HEK293T (cell line): ENCODE measurements at regions not wholly inside any gene's neighbourhood (a gene's known extent, or its start where the extent isn't known, plus 50 kb on each side); places are given as distances from the start of the nearest gene placed in this dataset.

ENCODE experiments used
- CTCF ChIA-PET: fragments of 350-600 bp; formaldehyde crosslinking; extraction: SDS; loops from one replicate; lab custom pipeline; 2021; ENCODE audit warnings: antibody characterized with exemption, inconsistent platforms; lab: Yijun Ruan, JAX
- POLR2A ChIA-PET: fragments of 350-600 bp; formaldehyde crosslinking; extraction: SDS; loops from one replicate; lab custom pipeline; 2020; ENCODE audit warnings: antibody characterized with exemption, inconsistent platforms; lab: Yijun Ruan, JAX
- DNase-seq: peaks from one replicate; pipeline ENCODE4 v3.0.0; 2012; ENCODE audit warnings: mixed read lengths; ENCODE audit errors: extremely low spot score
- ARNT ChIP-seq: fragments of 450-650 bp; IDR thresholded peaks from 2 replicates; pipeline ENCODE4 v1.6.1; 2017; ENCODE audit warnings: mild to moderate bottlenecking
- BHLHE40 ChIP-seq: fragments of 450-650 bp; IDR thresholded peaks from 2 replicates; pipeline ENCODE4 v1.6.1; 2016; ENCODE audit warnings: mild to moderate bottlenecking, moderate library complexity, borderline replicate concordance
- CTBP1 ChIP-seq: fragments of 450-650 bp; IDR thresholded peaks from 2 replicates; pipeline ENCODE4 v1.6.1; 2016; ENCODE audit warnings: borderline replicate concordance
- ELF4 ChIP-seq: fragments of 450-650 bp; IDR thresholded peaks from 2 replicates; pipeline ENCODE4 v1.6.1; 2017; ENCODE audit warnings: antibody characterized with exemption
- FOXA1 ChIP-seq: fragments of 450-650 bp; IDR thresholded peaks from 2 replicates; pipeline ENCODE4 v1.6.1; 2016; ENCODE audit warnings: mild to moderate bottlenecking
- FOXK2 ChIP-seq: fragments of 450-650 bp; IDR thresholded peaks from 2 replicates; pipeline ENCODE4 v1.6.1; 2016; ENCODE audit warnings: mild to moderate bottlenecking
- FOXM1 ChIP-seq: fragments of 450-650 bp; IDR thresholded peaks from 2 replicates; pipeline ENCODE4 v1.6.1; 2017; ENCODE audit warnings: mild to moderate bottlenecking, borderline replicate concordance
- HDGF ChIP-seq: fragments of 450-650 bp; IDR thresholded peaks from 2 replicates; pipeline ENCODE4 v1.6.1; 2017; ENCODE audit warnings: antibody characterized with exemption, borderline replicate concordance
- L3MBTL2 ChIP-seq: fragments of 450-650 bp; conservative IDR thresholded peaks from 2 replicates; pipeline ENCODE4 v1.6.1; 2016; ENCODE audit warnings: mild to moderate bottlenecking
- LEF1 ChIP-seq: fragments of 450-650 bp; IDR thresholded peaks from 2 replicates; pipeline ENCODE4 v1.6.1; 2017; ENCODE audit warnings: mild to moderate bottlenecking, borderline replicate concordance
- NFRKB ChIP-seq: fragments of 450-650 bp; IDR thresholded peaks from 2 replicates; pipeline ENCODE4 v1.6.1; 2016; ENCODE audit warnings: mild to moderate bottlenecking, moderate library complexity
- PKNOX1 ChIP-seq: fragments of 450-650 bp; IDR thresholded peaks from 2 replicates; pipeline ENCODE4 v1.6.1; 2016
- SP1 ChIP-seq: fragments of 450-650 bp; IDR thresholded peaks from 2 replicates; pipeline ENCODE4 v1.6.1; 2017
- SUZ12 ChIP-seq: fragments of 450-650 bp; IDR thresholded peaks from 2 replicates; pipeline ENCODE4 v1.6.1; 2016; ENCODE audit warnings: mild to moderate bottlenecking
- TARDBP ChIP-seq: fragments of 450-650 bp; IDR thresholded peaks from 2 replicates; pipeline ENCODE4 v1.6.1; 2016
- ZNF384 ChIP-seq: fragments of 450-650 bp; IDR thresholded peaks from 2 replicates; pipeline ENCODE4 v1.6.1; 2016

GRCh38 chr3:159346271-159346903 is 544.5 kb downstream of the MFSD1 start:
- TF ChIP-seq ELF4 (no peak), NFRKB (no peak), HDGF (no peak), CTBP1 (no peak), ZNF384 (no peak), FOXK2 (no peak), LEF1 (no peak), SP1 (no peak), L3MBTL2 (no peak), PKNOX1 (no peak)
- ChIA-PET POLR2A (no interaction called here), CTCF (no interaction called here)
- no peak for DNase-seq

GRCh38 chr3:159348431-159348830 is 546.6 kb downstream of the MFSD1 start:
- CTCF ChIA-PET = interaction anchor here (0.7 kb wide), 1 partner anchor 83 kb away, joined by 3 read pairs; no protein-coding TSS in a partner anchor
- POLR2A ChIA-PET = no interaction called here
- TF ChIP-seq TARDBP = no peak
- TF ChIP-seq LEF1 = no peak
- no peak for TF ChIP-seq FOXK2
- TF ChIP-seq NFRKB = no peak
- TF ChIP-seq ELF4 = no peak
- no peak for TF ChIP-seq SUZ12
- no peak for TF ChIP-seq FOXM1
- no peak for TF ChIP-seq PKNOX1
- no peak for TF ChIP-seq ARNT
- TF ChIP-seq FOXA1 = no peak
- no peak for TF ChIP-seq BHLHE40
- no peak for TF ChIP-seq L3MBTL2
- no peak for TF ChIP-seq HDGF
- DNase-seq = no peak

- no peak for TF ChIP-seq CTBP1
- no peak for TF ChIP-seq ELF4
- no peak for TF ChIP-seq SUZ12
- no peak for TF ChIP-seq LEF1
- no peak for TF ChIP-seq HDGF
- no peak for TF ChIP-seq ARNT
- no peak for TF ChIP-seq TARDBP
- no peak for TF ChIP-seq FOXA1
- no peak for TF ChIP-seq FOXM1
- TF ChIP-seq PKNOX1 = no peak
- no peak for TF ChIP-seq FOXK2
- TF ChIP-seq L3MBTL2 = no peak
- no peak for TF ChIP-seq BHLHE40
- TF ChIP-seq ZNF384 = no peak
- POLR2A ChIA-PET = no interaction called here
- CTCF ChIA-PET = no interaction called here
- DNase-seq = no peak
Measured at GRCh38 chr3:159356606-159357005, 554.8 kb downstream of the MFSD1 start.

- DNase-seq = no peak
- ChIA-PET CTCF (no interaction called here), POLR2A (no interaction called here)
- TF ChIP-seq ZNF384 = no peak
- no peak for TF ChIP-seq ARNT
- TF ChIP-seq TARDBP = no peak
- no peak for TF ChIP-seq PKNOX1
- no peak for TF ChIP-seq FOXK2
- TF ChIP-seq HDGF = no peak
- TF ChIP-seq SP1 = no peak
- TF ChIP-seq ELF4 = no peak
- TF ChIP-seq FOXM1 = no peak
- TF ChIP-seq CTBP1 = no peak
- TF ChIP-seq NFRKB = no peak
- no peak for TF ChIP-seq L3MBTL2
Measured at GRCh38 chr3:159364511-159364910, 562.7 kb downstream of the MFSD1 start.

- TF ChIP-seq SUZ12 (no peak), BHLHE40 (no peak)
- DNase-seq = no peak
- ChIA-PET CTCF (no interaction called here), POLR2A (no interaction called here)
Measured at GRCh38 chr3:159366476-159366875, 564.6 kb downstream of the MFSD1 start.

GRCh38 chr3:159371961-159372360 is 570.1 kb downstream of the MFSD1 start:
- no peak for DNase-seq
- ChIA-PET POLR2A (no interaction called here), CTCF (no interaction called here)
- TF ChIP-seq LEF1 (no peak), FOXA1 (no peak)
